T-cell (primary cell): ENCODE measurements at regions not wholly inside any gene's neighbourhood (a gene's known extent, or its start where the extent isn't known, plus 50 kb on each side); places are given as distances from the start of the nearest gene placed in this dataset.

Source experiments
- ATAC-seq, 4 experiments: fragments of 200-7000 bp in 3 of 4; fragments of 150-1000 bp in 1 of 4; cut with Tn5 transposase; replicated peaks in 1 of 4; 1 replicate in 3 of 4; 2 replicates in 1 of 4; pipeline ENCODE4 v1.10.0; 2021; ENCODE audit warnings: moderate library complexity in 3 of 4, mild to moderate bottlenecking in 2 of 4, moderate number of reproducible peaks in 1 of 4
- CTCF ChIA-PET, 2 donors: fragments of 300-600 bp; sonication (Branson Sonifier 250); formaldehyde crosslinking; loops; one replicate each; lab custom pipeline; 2022; ENCODE audit warnings: antibody characterized with exemption in 2 of 2; lab: Charles Lee
- POLR2A ChIA-PET, 2 donors: fragments of 300-600 bp; sonication (Branson Sonifier 250); formaldehyde crosslinking; loops; one replicate each; lab custom pipeline; 2022; ENCODE audit warnings: antibody characterized with exemption in 2 of 2; lab: Charles Lee
- DNase-seq, 35 experiments: peaks; one replicate each; pipeline versions ENCODE4 v3.0.0 to v3.0.0-alpha.2; 2013 to 2023
- H3K27ac ChIP-seq: one replicate; pipeline ENCODE4 v1.5.1; 2013; ENCODE audit warnings: low read length
- H3K27me3 ChIP-seq, 2 experiments: replicated peaks in 1 of 2; 1 replicate in 1 of 2; 2 replicates in 1 of 2; pipeline versions ENCODE4 v1.6.1 to v1.7.0; 2013; ENCODE audit warnings: low read length in 1 of 2, mixed read lengths in 1 of 2; ENCODE audit not compliant: control insufficient read depth in 2 of 2, insufficient read depth in 2 of 2; ENCODE audit errors: extremely low read depth in 1 of 2
- H3K36me3 ChIP-seq, 2 donors: 1 replicate in 1 of 2; 2 replicates in 1 of 2; pipeline versions ENCODE4 v1.6.1 to v1.7.0; 2013; ENCODE audit warnings: low read length in 1 of 2; ENCODE audit not compliant: control insufficient read depth in 2 of 2, insufficient read depth in 1 of 2; ENCODE audit errors: extremely low read depth in 1 of 2
- H3K4me1 ChIP-seq, 2 experiments: 1 replicate in 1 of 2; 2 replicates in 1 of 2; pipeline versions ENCODE4 v1.6.1 to v1.7.0; 2013; ENCODE audit warnings: low read length in 2 of 2, mixed read lengths in 1 of 2; ENCODE audit not compliant: insufficient read depth in 2 of 2, control insufficient read depth in 1 of 2; ENCODE audit errors: extremely low read depth in 1 of 2
- H3K4me3 ChIP-seq, 2 donors: 1 replicate in 1 of 2; 2 replicates in 1 of 2; pipeline versions ENCODE4 v1.5.1 to v1.7.0; 2013; ENCODE audit warnings: mild to moderate bottlenecking in 2 of 2, low read length in 1 of 2, moderate library complexity in 1 of 2; ENCODE audit not compliant: control insufficient read depth in 1 of 2; ENCODE audit errors: extremely low read depth in 1 of 2
- H3K9me3 ChIP-seq: 2 replicates; pipeline ENCODE4 v1.7.0; 2013
- H3K27ac Mint-ChIP-seq, 2 donors: one replicate each; pipeline ENCODE4 v1.8.0; 2020 to 2021; ENCODE audit warnings: mild to moderate bottlenecking in 2 of 2, mixed read lengths in 2 of 2
- H3K27me3 Mint-ChIP-seq, 2 donors: one replicate each; pipeline ENCODE4 v1.8.0; 2021 to 2022; ENCODE audit warnings: mixed read lengths in 2 of 2
- H3K36me3 Mint-ChIP-seq: one replicate; pipeline ENCODE4 v1.8.0; 2021; ENCODE audit warnings: mixed read lengths
- H3K4me1 Mint-ChIP-seq, 3 donors: one replicate each; pipeline ENCODE4 v1.8.0; 2020 to 2022; ENCODE audit warnings: mixed read lengths in 3 of 3, mild to moderate bottlenecking in 1 of 3
- H3K4me3 Mint-ChIP-seq, 3 donors: one replicate each; pipeline ENCODE4 v1.8.0; 2020 to 2022; ENCODE audit warnings: mild to moderate bottlenecking in 3 of 3, mixed read lengths in 3 of 3, moderate library complexity in 3 of 3
- H3K9me3 Mint-ChIP-seq, 3 donors: one replicate each; pipeline ENCODE4 v1.8.0; 2020 to 2022; ENCODE audit warnings: mixed read lengths in 3 of 3
- WGBS: methylation state at CpG from one replicate; pipeline ENCODE4 v1.1.5; 2013; ENCODE audit warnings: missing lambda C conversion rate; ENCODE audit not compliant: insufficient coverage; 5-methylcytosine and 5-hydroxymethylcytosine counted together

- no peak overlapping the region for H3K4me3 ChIP-seq
- peaks cover 4 to 20% (median 5%) of the 10 kb centered on the region in 3 donors for H3K9me3 Mint-ChIP-seq
- no peaks in the 10 kb centered on the region for H3K4me1 ChIP-seq
- ATAC-seq (no peak), DNase-seq (no peak)
- no peak overlapping the region for H3K27ac ChIP-seq
- no peaks in the 10 kb centered on the region for H3K9me3 ChIP-seq
- ChIA-PET POLR2A (no interaction called here), CTCF (no interaction called here)
- H3K4me1 Mint-ChIP-seq, result no peaks in the 10 kb centered on the region
- 88% methylated on average over 1 of the region's 2 CpGs for WGBS
- H3K27me3 Mint-ChIP-seq, result no peaks in the 10 kb centered on the region
- no peaks in the 10 kb centered on the region for H3K36me3 ChIP-seq
- H3K27me3 ChIP-seq, result no peaks in the 10 kb centered on the region
- no peak overlapping the region for H3K4me3 Mint-ChIP-seq
- H3K36me3 Mint-ChIP-seq, result no peaks in the 10 kb centered on the region
- no peak overlapping the region for H3K27ac Mint-ChIP-seq
These were observed 1124.7 kb upstream of the WWC1 start for GRCh38 chr5:167166696-167167095.

GRCh38 chr5:167167191-167167795, 1124.2 kb upstream of the WWC1 start:
- CTCF ChIA-PET, result no interaction called here
- no peak overlapping the region for H3K4me3 Mint-ChIP-seq
- no peaks in the 10 kb centered on the region for H3K9me3 ChIP-seq
- 73% methylated on average over 6 of the region's 8 CpGs for WGBS
- ATAC-seq (no peak), DNase-seq (no peak)
- no peaks in the 10 kb centered on the region for H3K27me3 Mint-ChIP-seq
- no peaks in the 10 kb centered on the region for H3K27me3 ChIP-seq
- no peaks in the 10 kb centered on the region for H3K4me1 ChIP-seq
- H3K27ac ChIP-seq, result no peak overlapping the region
- H3K27ac Mint-ChIP-seq, result no peak overlapping the region
- POLR2A ChIA-PET, result no interaction called here
- peaks cover 5 to 20% (median 6%) of the 10 kb centered on the region in 3 donors for H3K9me3 Mint-ChIP-seq
- H3K4me3 ChIP-seq, result no peak overlapping the region
- H3K36me3 ChIP-seq, result no peaks in the 10 kb centered on the region
- H3K36me3 Mint-ChIP-seq, result no peaks in the 10 kb centered on the region
- H3K4me1 Mint-ChIP-seq, result no peaks in the 10 kb centered on the region

GRCh38 chr5:167168971-167169370, 1122.5 kb upstream of the WWC1 start:
- Mint-ChIP-seq H3K27ac (no peak overlapping the region), H3K27me3 (no peaks in the 10 kb centered on the region), H3K36me3 (no peaks in the 10 kb centered on the region), H3K4me1 (no peaks in the 10 kb centered on the region), H3K4me3 (no peak overlapping the region), H3K9me3 (peaks cover 5 to 26% (median 10%) of the 10 kb centered on the region in 3 donors)
- no peaks in the 10 kb centered on the region for H3K36me3 ChIP-seq
- H3K27me3 ChIP-seq, result no peaks in the 10 kb centered on the region
- no peak for ATAC-seq
- no peaks in the 10 kb centered on the region for H3K4me1 ChIP-seq
- 100% methylated on average over 1 of the region's 6 CpGs for WGBS
- no peak for DNase-seq
- POLR2A ChIA-PET, result interaction anchor here in 1 of 2 donors (0.6 kb wide), 1 partner anchor 277 kb away, joined by 18 read pairs; no protein-coding TSS in a partner anchor
- H3K27ac ChIP-seq, result no peak overlapping the region
- no peaks in the 10 kb centered on the region for H3K9me3 ChIP-seq
- CTCF ChIA-PET, result no interaction called here
- no peak overlapping the region for H3K4me3 ChIP-seq

- POLR2A ChIA-PET, result no interaction called here
- Mint-ChIP-seq H3K27me3 (no peaks in the 10 kb centered on the region), H3K4me3 (no peak overlapping the region), H3K4me1 (no peaks in the 10 kb centered on the region), H3K27ac (no peak overlapping the region), H3K36me3 (no peaks in the 10 kb centered on the region), H3K9me3 (peaks cover 10 to 32% (median 11%) of the 10 kb centered on the region in 3 donors)
- CTCF ChIA-PET, result no interaction called here
- DNase-seq (no peak), ATAC-seq (no peak)
- WGBS, result 100% methylated on average over 1 of the region's 3 CpGs
- Histone ChIP-seq H3K27ac (no peak overlapping the region), H3K36me3 (no peaks in the 10 kb centered on the region), H3K4me3 (no peak overlapping the region), H3K9me3 (no peaks in the 10 kb centered on the region), H3K4me1 (no peaks in the 10 kb centered on the region), H3K27me3 (no peaks in the 10 kb centered on the region)
These were observed 1120.4 kb upstream of the WWC1 start for GRCh38 chr5:167171056-167171455.

- no peak for ATAC-seq
These were observed 1113.7 kb upstream of the WWC1 start for GRCh38 chr5:167177736-167178135.

GRCh38 chr5:167180906-167181305, 1110.5 kb upstream of the WWC1 start:
- peaks cover 0 to 14% (median 12%) of the 10 kb centered on the region in 3 donors for H3K9me3 Mint-ChIP-seq
- CTCF ChIA-PET, result no interaction called here
- no peak overlapping the region for H3K27ac Mint-ChIP-seq
- no peak overlapping the region for H3K27ac ChIP-seq
- H3K4me3 Mint-ChIP-seq, result no peak overlapping the region
- H3K36me3 ChIP-seq, result no peaks in the 10 kb centered on the region
- no peak overlapping the region for H3K4me3 ChIP-seq
- POLR2A ChIA-PET, result interaction anchor here in 1 of 2 donors (0.6 kb wide), 1 partner anchor 89 kb away, joined by 3 read pairs; no protein-coding TSS in a partner anchor
- no peaks in the 10 kb centered on the region for H3K4me1 Mint-ChIP-seq
- DNase-seq, result no peak
- no peaks in the 10 kb centered on the region for H3K4me1 ChIP-seq
- 92% methylated on average over 5 of the region's 7 CpGs for WGBS
- no peaks in the 10 kb centered on the region for H3K9me3 ChIP-seq
- H3K27me3 Mint-ChIP-seq, result no peaks in the 10 kb centered on the region
- no peaks in the 10 kb centered on the region for H3K27me3 ChIP-seq
- H3K36me3 Mint-ChIP-seq, result no peaks in the 10 kb centered on the region
- no peak for ATAC-seq

More at GRCh38 chr5:167177736-167178135, 1113.7 kb upstream of the WWC1 start:
- CTCF ChIA-PET, result no interaction called here
- no peaks in the 10 kb centered on the region for H3K4me1 Mint-ChIP-seq
- no peaks in the 10 kb centered on the region for H3K27me3 Mint-ChIP-seq
- no peak for DNase-seq
- H3K36me3 ChIP-seq, result no peaks in the 10 kb centered on the region
- H3K4me1 ChIP-seq, result no peaks in the 10 kb centered on the region
- no peak overlapping the region for H3K27ac ChIP-seq
- H3K9me3 Mint-ChIP-seq, result peaks cover 4 to 18% (median 17%) of the 10 kb centered on the region in 3 donors
- H3K9me3 ChIP-seq, result no peaks in the 10 kb centered on the region
- no peak overlapping the region for H3K4me3 Mint-ChIP-seq
- no peaks in the 10 kb centered on the region for H3K36me3 Mint-ChIP-seq
- POLR2A ChIA-PET, result no interaction called here
- H3K27ac Mint-ChIP-seq, result no peak overlapping the region
- H3K27me3 ChIP-seq, result no peaks in the 10 kb centered on the region
- WGBS, result 86% methylated on average over 1 of the region's 4 CpGs
- no peak overlapping the region for H3K4me3 ChIP-seq
